ENCODE measurements at regions not wholly inside any gene's neighbourhood (a gene's known extent, or its start where the extent isn't known, plus 50 kb on each side); places are given as distances from the start of the nearest gene placed in this dataset.

DNA sequence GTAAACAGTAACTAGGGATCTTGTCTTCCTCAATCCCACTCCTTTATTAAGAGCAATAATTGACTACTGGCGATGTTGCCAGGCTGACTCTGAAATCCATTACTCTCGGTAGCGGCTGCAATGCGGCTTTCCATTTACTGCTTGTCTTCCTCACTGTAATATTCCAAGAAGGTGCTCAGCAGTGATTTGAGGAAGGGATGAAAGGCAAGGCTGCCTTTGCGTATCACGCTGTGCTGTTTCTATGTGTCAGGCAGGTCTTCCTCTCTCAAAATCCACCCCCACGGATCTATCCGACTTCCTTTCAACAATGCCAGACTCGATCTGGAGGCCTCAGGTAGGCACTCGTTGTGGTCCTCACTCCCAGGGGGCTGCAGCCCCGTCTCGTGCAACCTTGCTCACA lies 261.4 kb upstream of the CDH4 start (continued):
- TF ChIP-seq, protein P1, sequence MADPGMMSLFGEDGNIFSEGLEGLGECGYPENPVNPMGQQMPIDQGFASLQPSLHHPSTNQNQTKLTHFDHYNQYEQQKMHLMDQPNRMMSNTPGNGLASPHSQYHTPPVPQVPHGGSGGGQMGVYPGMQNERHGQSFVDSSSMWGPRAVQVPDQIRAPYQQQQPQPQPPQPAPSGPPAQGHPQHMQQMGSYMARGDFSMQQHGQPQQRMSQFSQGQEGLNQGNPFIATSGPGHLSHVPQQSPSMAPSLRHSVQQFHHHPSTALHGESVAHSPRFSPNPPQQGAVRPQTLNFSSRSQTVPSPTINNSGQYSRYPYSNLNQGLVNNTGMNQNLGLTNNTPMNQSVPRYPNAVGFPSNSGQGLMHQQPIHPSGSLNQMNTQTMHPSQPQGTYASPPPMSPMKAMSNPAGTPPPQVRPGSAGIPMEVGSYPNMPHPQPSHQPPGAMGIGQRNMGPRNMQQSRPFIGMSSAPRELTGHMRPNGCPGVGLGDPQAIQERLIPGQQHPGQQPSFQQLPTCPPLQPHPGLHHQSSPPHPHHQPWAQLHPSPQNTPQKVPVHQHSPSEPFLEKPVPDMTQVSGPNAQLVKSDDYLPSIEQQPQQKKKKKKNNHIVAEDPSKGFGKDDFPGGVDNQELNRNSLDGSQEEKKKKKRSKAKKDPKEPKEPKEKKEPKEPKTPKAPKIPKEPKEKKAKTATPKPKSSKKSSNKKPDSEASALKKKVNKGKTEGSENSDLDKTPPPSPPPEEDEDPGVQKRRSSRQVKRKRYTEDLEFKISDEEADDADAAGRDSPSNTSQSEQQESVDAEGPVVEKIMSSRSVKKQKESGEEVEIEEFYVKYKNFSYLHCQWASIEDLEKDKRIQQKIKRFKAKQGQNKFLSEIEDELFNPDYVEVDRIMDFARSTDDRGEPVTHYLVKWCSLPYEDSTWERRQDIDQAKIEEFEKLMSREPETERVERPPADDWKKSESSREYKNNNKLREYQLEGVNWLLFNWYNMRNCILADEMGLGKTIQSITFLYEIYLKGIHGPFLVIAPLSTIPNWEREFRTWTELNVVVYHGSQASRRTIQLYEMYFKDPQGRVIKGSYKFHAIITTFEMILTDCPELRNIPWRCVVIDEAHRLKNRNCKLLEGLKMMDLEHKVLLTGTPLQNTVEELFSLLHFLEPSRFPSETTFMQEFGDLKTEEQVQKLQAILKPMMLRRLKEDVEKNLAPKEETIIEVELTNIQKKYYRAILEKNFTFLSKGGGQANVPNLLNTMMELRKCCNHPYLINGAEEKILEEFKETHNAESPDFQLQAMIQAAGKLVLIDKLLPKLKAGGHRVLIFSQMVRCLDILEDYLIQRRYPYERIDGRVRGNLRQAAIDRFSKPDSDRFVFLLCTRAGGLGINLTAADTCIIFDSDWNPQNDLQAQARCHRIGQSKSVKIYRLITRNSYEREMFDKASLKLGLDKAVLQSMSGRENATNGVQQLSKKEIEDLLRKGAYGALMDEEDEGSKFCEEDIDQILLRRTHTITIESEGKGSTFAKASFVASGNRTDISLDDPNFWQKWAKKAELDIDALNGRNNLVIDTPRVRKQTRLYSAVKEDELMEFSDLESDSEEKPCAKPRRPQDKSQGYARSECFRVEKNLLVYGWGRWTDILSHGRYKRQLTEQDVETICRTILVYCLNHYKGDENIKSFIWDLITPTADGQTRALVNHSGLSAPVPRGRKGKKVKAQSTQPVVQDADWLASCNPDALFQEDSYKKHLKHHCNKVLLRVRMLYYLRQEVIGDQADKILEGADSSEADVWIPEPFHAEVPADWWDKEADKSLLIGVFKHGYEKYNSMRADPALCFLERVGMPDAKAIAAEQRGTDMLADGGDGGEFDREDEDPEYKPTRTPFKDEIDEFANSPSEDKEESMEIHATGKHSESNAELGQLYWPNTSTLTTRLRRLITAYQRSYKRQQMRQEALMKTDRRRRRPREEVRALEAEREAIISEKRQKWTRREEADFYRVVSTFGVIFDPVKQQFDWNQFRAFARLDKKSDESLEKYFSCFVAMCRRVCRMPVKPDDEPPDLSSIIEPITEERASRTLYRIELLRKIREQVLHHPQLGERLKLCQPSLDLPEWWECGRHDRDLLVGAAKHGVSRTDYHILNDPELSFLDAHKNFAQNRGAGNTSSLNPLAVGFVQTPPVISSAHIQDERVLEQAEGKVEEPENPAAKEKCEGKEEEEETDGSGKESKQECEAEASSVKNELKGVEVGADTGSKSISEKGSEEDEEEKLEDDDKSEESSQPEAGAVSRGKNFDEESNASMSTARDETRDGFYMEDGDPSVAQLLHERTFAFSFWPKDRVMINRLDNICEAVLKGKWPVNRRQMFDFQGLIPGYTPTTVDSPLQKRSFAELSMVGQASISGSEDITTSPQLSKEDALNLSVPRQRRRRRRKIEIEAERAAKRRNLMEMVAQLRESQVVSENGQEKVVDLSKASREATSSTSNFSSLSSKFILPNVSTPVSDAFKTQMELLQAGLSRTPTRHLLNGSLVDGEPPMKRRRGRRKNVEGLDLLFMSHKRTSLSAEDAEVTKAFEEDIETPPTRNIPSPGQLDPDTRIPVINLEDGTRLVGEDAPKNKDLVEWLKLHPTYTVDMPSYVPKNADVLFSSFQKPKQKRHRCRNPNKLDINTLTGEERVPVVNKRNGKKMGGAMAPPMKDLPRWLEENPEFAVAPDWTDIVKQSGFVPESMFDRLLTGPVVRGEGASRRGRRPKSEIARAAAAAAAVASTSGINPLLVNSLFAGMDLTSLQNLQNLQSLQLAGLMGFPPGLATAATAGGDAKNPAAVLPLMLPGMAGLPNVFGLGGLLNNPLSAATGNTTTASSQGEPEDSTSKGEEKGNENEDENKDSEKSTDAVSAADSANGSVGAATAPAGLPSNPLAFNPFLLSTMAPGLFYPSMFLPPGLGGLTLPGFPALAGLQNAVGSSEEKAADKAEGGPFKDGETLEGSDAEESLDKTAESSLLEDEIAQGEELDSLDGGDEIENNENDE (IDR thresholded peaks at IDR 0.05; ENCODE audit: insufficient replicate concordance, low read length): no peak
- TF ChIP-seq SIN3A (conservative IDR thresholded peaks at IDR 0.05 in 1 of 2, IDR thresholded peaks at IDR 0.05 in 1 of 2; ENCODE audit: low read depth in 1 of 2, low read length in 2 of 2) (no peak), SAP30 (IDR thresholded peaks at IDR 0.05; ENCODE audit: insufficient read depth, insufficient replicate concordance, low read length) (no peak), SUZ12 (IDR thresholded peaks at IDR 0.05; ENCODE audit: low read length) (no peak), MAFK (IDR thresholded peaks at IDR 0.05; ENCODE audit: low read depth, low read length) (no peak), CEBPB (IDR thresholded peaks at IDR 0.05; ENCODE audit: low read depth, low read length) (no peak)

Measured in H1 (cell line).